H1 (cell line): ENCODE measurements at regions not wholly inside any gene's neighbourhood (a gene's known extent, or its start where the extent isn't known, plus 50 kb on each side); places are given as distances from the start of the nearest gene placed in this dataset.

ENCODE experiments used
- CTCF ChIA-PET: fragments of 300-600 bp; sonication (Branson Sonifier 250); formaldehyde crosslinking; loops from one replicate; lab custom pipeline; 2021; ENCODE audit not compliant: partially characterized antibody; lab: Charles Lee
- POLR2A ChIA-PET: fragments of 300-600 bp; sonication (Branson Sonifier 250); formaldehyde crosslinking; loops from one replicate; lab custom pipeline; 2021; ENCODE audit warnings: inconsistent platforms; ENCODE audit not compliant: partially characterized antibody; lab: Charles Lee
- DNase-seq, 2 experiments: peaks; one replicate each; pipeline versions ENCODE4 v3.0.0 to v3.0.0-alpha.2; 2010 to 2022; ENCODE audit warnings: low spot score in 2 of 2, low read depth in 1 of 2, mixed read lengths in 1 of 2
- FAIRE-seq: peaks from 2 replicates; lab custom pipeline; 2011; peaks lifted over from hg19 to GRCh38; lab: Jason Lieb, UNC
- H2AFZ ChIP-seq: 2 replicates; pipeline ENCODE4 v1.8.1; 2012; ENCODE audit warnings: low read length, inconsistent platforms
- H2AK5ac ChIP-seq: 2 replicates; pipeline ENCODE4 v1.6.1; 2013; ENCODE audit warnings: low read depth, low read length
- H2BK120ac ChIP-seq: replicated peaks from 2 replicates; pipeline ENCODE3; 2013; ENCODE audit warnings: low read depth, low read length, inconsistent platforms
- H2BK12ac ChIP-seq: 2 replicates; pipeline ENCODE4 v1.6.1; 2013; ENCODE audit warnings: low read depth, low read length
- H2BK15ac ChIP-seq: 2 replicates; pipeline ENCODE4 v1.6.1; 2013; ENCODE audit warnings: low read length
- H2BK20ac ChIP-seq: 2 replicates; pipeline ENCODE4 v1.6.1; 2013; ENCODE audit warnings: low read length
- H2BK5ac ChIP-seq: 2 replicates; pipeline ENCODE4 v1.6.1; 2013; ENCODE audit warnings: low read depth, low read length
- H3K14ac ChIP-seq: 2 replicates; pipeline ENCODE4 v1.6.1; 2013; ENCODE audit warnings: inconsistent platforms; ENCODE audit not compliant: insufficient read length
- H3K18ac ChIP-seq: 2 replicates; pipeline ENCODE4 v1.6.1; 2013; ENCODE audit warnings: low read length; ENCODE audit errors: extremely low read depth
- H3K23ac ChIP-seq: 2 replicates; pipeline ENCODE4 v1.6.1; 2013; ENCODE audit warnings: inconsistent platforms; ENCODE audit not compliant: insufficient read length
- H3K23me2 ChIP-seq: 2 replicates; pipeline ENCODE4 v1.6.1; 2013; ENCODE audit warnings: low read depth, low read length
- H3K27ac ChIP-seq: 2 replicates; pipeline ENCODE4 v1.6.1; 2011; ENCODE audit warnings: low read depth, low read length, inconsistent platforms
- H3K27me3 ChIP-seq, 4 experiments: replicated peaks in 1 of 4; 1 replicate in 1 of 4; 2 replicates in 3 of 4; pipeline versions ENCODE4 v1.6.1 to v1.8.1; 2011 to 2013; ENCODE audit warnings: low read length in 3 of 4, mild to moderate bottlenecking in 3 of 4, inconsistent platforms in 2 of 4, mixed read lengths in 2 of 4, moderate library complexity in 1 of 4; ENCODE audit not compliant: control insufficient read depth in 3 of 4, insufficient read depth in 3 of 4; ENCODE audit errors: extremely low read depth in 1 of 4
- H3K36me3 ChIP-seq, 4 experiments: 2 replicates each; pipeline versions ENCODE4 v1.6.1 to v1.8.1; 2011 to 2013; ENCODE audit warnings: mild to moderate bottlenecking in 4 of 4, low read length in 3 of 4, moderate library complexity in 2 of 4, control low read depth in 1 of 4, inconsistent platforms in 1 of 4; ENCODE audit not compliant: insufficient read depth in 4 of 4, control insufficient read depth in 2 of 4
- H3K4ac ChIP-seq: replicated peaks from 2 replicates; pipeline ENCODE3; 2013; ENCODE audit warnings: low read length, low read depth, mixed read lengths, inconsistent platforms; ENCODE audit not compliant: insufficient read length
- H3K4me1 ChIP-seq, 4 experiments: replicated peaks in 1 of 4; 1 replicate in 1 of 4; 2 replicates in 3 of 4; pipeline versions ENCODE4 v1.6.1 to v1.8.1; 2011 to 2013; ENCODE audit warnings: low read length in 3 of 4, inconsistent platforms in 2 of 4, mixed read lengths in 1 of 4; ENCODE audit not compliant: insufficient read depth in 4 of 4, control insufficient read depth in 3 of 4
- H3K4me2 ChIP-seq, 2 experiments: 2 replicates each; pipeline versions ENCODE4 v1.6.1 to v1.8.1; 2011 to 2013; ENCODE audit warnings: low read depth in 2 of 2, low read length in 2 of 2, control low read depth in 1 of 2, inconsistent platforms in 1 of 2, mild to moderate bottlenecking in 1 of 2; ENCODE audit not compliant: insufficient read depth in 1 of 2
- H3K4me3 ChIP-seq, 4 experiments: fragments of 200-600, 300-600 bp in 1 of 4; sonication (generic), shearing (Covaris generic), sonication (Bioruptor Twin) in 1 of 4; 2 replicates each; pipeline versions ENCODE4 v1.5.1 to v1.8.1; 2011 to 2016; ENCODE audit warnings: low read length in 4 of 4, low read depth in 3 of 4, control low read depth in 2 of 4, inconsistent platforms in 2 of 4, mild to moderate bottlenecking in 2 of 4, mixed read lengths in 1 of 4, moderate library complexity in 1 of 4; ENCODE audit not compliant: insufficient read depth in 2 of 4; ENCODE audit errors: extremely low read depth in 1 of 4
- H3K56ac ChIP-seq: replicated peaks from 2 replicates; pipeline ENCODE3; 2013; ENCODE audit warnings: low read depth, mild to moderate bottlenecking, mixed read lengths, low read length, inconsistent platforms; ENCODE audit not compliant: insufficient read length
- H3K79me1 ChIP-seq: 2 replicates; pipeline ENCODE4 v1.6.1; 2013; ENCODE audit warnings: low read depth, low read length, control low read depth
- H3K79me2 ChIP-seq, 2 experiments: 2 replicates each; pipeline versions ENCODE4 v1.6.1 to v1.8.1; 2012 to 2013; ENCODE audit warnings: low read length in 2 of 2, mild to moderate bottlenecking in 2 of 2, inconsistent platforms in 1 of 2; ENCODE audit not compliant: insufficient read depth in 2 of 2, control insufficient read depth in 1 of 2
- H3K9ac ChIP-seq, 4 experiments: replicated peaks in 1 of 4; 1 replicate in 1 of 4; 2 replicates in 3 of 4; pipeline versions ENCODE4 v1.6.1 to v1.8.1; 2011 to 2013; ENCODE audit warnings: low read depth in 3 of 4, low read length in 3 of 4, control low read depth in 2 of 4, mild to moderate bottlenecking in 2 of 4, moderate library complexity in 2 of 4, inconsistent platforms in 1 of 4; ENCODE audit errors: extremely low read depth in 1 of 4
- H3K9me3 ChIP-seq, 2 experiments: 2 replicates each; pipeline versions ENCODE4 v1.6.1 to v1.8.1; 2012 to 2013; ENCODE audit warnings: mild to moderate bottlenecking in 2 of 2, moderate library complexity in 2 of 2, control low read depth in 1 of 2, inconsistent platforms in 1 of 2, low read depth in 1 of 2, low read length in 1 of 2, mixed read lengths in 1 of 2; ENCODE audit not compliant: insufficient read depth in 2 of 2
- H4K20me1 ChIP-seq, 2 experiments: replicated peaks in 1 of 2; 2 replicates each; pipeline versions ENCODE3 to v1.8.1; 2011 to 2013; ENCODE audit warnings: inconsistent platforms in 2 of 2, low read length in 2 of 2, mild to moderate bottlenecking in 1 of 2; ENCODE audit not compliant: insufficient read depth in 2 of 2, control insufficient read depth in 1 of 2
- H4K5ac ChIP-seq: 2 replicates; pipeline ENCODE4 v1.6.1; 2013; ENCODE audit warnings: low read length, low read depth, mixed read lengths, inconsistent platforms; ENCODE audit not compliant: insufficient read length
- H4K8ac ChIP-seq: 2 replicates; pipeline ENCODE4 v1.8.0; 2013; ENCODE audit warnings: mild to moderate bottlenecking, moderate library complexity, low read length, inconsistent platforms; ENCODE audit not compliant: insufficient read depth; ENCODE audit errors: extremely low read depth
- H4K91ac ChIP-seq: replicated peaks from 2 replicates; pipeline ENCODE3; 2013; ENCODE audit warnings: low read length, mixed read lengths, inconsistent platforms; ENCODE audit not compliant: insufficient read length
- MAX ChIP-seq: IDR thresholded peaks from 2 replicates; pipeline ENCODE4 v1.6.1; 2012; ENCODE audit warnings: inconsistent platforms

GRCh38 chr1:221631556-221631955, 110.3 kb downstream of the DUSP10 start:
- Histone ChIP-seq H4K91ac (no peak overlapping the region), H2AFZ (no peak overlapping the region), H3K14ac (no peak overlapping the region), H2BK20ac (no peak overlapping the region), H2AK5ac (no peak overlapping the region), H2BK15ac (no peak overlapping the region), H3K18ac (no peak overlapping the region), H3K4me3 (no peak overlapping the region), H3K27ac (no peak overlapping the region), H2BK12ac (no peak overlapping the region), H3K23me2 (no peaks in the 10 kb centered on the region), H3K27me3 (no peaks in the 10 kb centered on the region), H3K4me2 (no peak overlapping the region), H4K20me1 (no peaks in the 10 kb centered on the region), H2BK5ac (no peak overlapping the region), H4K8ac (no peak overlapping the region), H3K56ac (no peak overlapping the region), H3K36me3 (no peaks in the 10 kb centered on the region), H3K79me2 (no peaks in the 10 kb centered on the region), H3K4ac (no peak overlapping the region), H3K79me1 (no peaks in the 10 kb centered on the region), H3K4me1 (no peaks in the 10 kb centered on the region), H4K5ac (no peak overlapping the region), H3K9ac (no peak overlapping the region), H2BK120ac (no peak overlapping the region), H3K23ac (no peak overlapping the region), H3K9me3 (no peaks in the 10 kb centered on the region)
- CTCF ChIA-PET, result interaction anchor here (0.9 to 1.0 kb wide), 2 partner anchors 29 to 56 kb away, joined by 3 to 4 read pairs; no protein-coding TSS in a partner anchor
- no peak for FAIRE-seq
- POLR2A ChIA-PET, result interaction anchor here (1.6 kb wide), 1 partner anchor 10 kb away, joined by 3 read pairs; no protein-coding TSS in a partner anchor
- DNase-seq, result no peak
- no peak for TF ChIP-seq MAX
